H9 (cell line): ENCODE measurements at regions not wholly inside any gene's neighbourhood (a gene's known extent, or its start where the extent isn't known, plus 50 kb on each side); places are given as distances from the start of the nearest gene placed in this dataset.

Source experiments
- DNase-seq: peaks from one replicate; pipeline ENCODE4 v3.0.0-alpha.2; 2017
- H2AFZ ChIP-seq: one replicate; pipeline ENCODE4 v1.6.1; 2013; ENCODE audit warnings: mild to moderate bottlenecking, low read length, control low read depth, moderate library complexity
- H2AK5ac ChIP-seq: 2 replicates; pipeline ENCODE4 v1.6.1; 2013; ENCODE audit warnings: low read length, control low read depth, mixed read lengths; ENCODE audit not compliant: insufficient read length
- H2BK120ac ChIP-seq: one replicate; pipeline ENCODE4 v1.6.1; 2013; ENCODE audit warnings: low read depth, mild to moderate bottlenecking, low read length, control low read depth, inconsistent platforms; ENCODE audit not compliant: poor library complexity, severe bottlenecking
- H2BK12ac ChIP-seq: 2 replicates; pipeline ENCODE4 v1.6.1; 2013; ENCODE audit warnings: low read length, control low read depth, mixed read lengths, low read depth; ENCODE audit not compliant: insufficient read length
- H2BK15ac ChIP-seq: 2 replicates; pipeline ENCODE4 v1.6.1; 2013; ENCODE audit warnings: low read depth, low read length, control low read depth
- H2BK20ac ChIP-seq: one replicate; pipeline ENCODE4 v1.6.1; 2013; ENCODE audit warnings: low read depth, mild to moderate bottlenecking, low read length, control low read depth, inconsistent platforms; ENCODE audit not compliant: poor library complexity, severe bottlenecking
- H2BK5ac ChIP-seq: 2 replicates; pipeline ENCODE4 v1.6.1; 2013; ENCODE audit warnings: low read length, control low read depth, mixed read lengths; ENCODE audit not compliant: insufficient read length
- H3K14ac ChIP-seq: 2 replicates; pipeline ENCODE4 v1.6.1; 2013; ENCODE audit warnings: low read length, control low read depth; ENCODE audit not compliant: insufficient read depth
- H3K18ac ChIP-seq: 2 replicates; pipeline ENCODE4 v1.6.1; 2013; ENCODE audit warnings: low read depth, mild to moderate bottlenecking, mixed read lengths, low read length, control low read depth; ENCODE audit not compliant: insufficient read length
- H3K23ac ChIP-seq: 2 replicates; pipeline ENCODE4 v1.6.1; 2013; ENCODE audit warnings: low read length, control low read depth, mixed read lengths, low read depth; ENCODE audit not compliant: insufficient read length
- H3K23me2 ChIP-seq: 2 replicates; pipeline ENCODE4 v1.6.1; 2013; ENCODE audit warnings: low read depth, mild to moderate bottlenecking, mixed read lengths, low read length, control low read depth; ENCODE audit not compliant: insufficient read length, poor library complexity, severe bottlenecking
- H3K27ac ChIP-seq: 2 replicates; pipeline ENCODE4 v1.5.1; 2013; ENCODE audit warnings: low read length, control low read depth, mixed read lengths, low read depth; ENCODE audit not compliant: insufficient read length
- H3K27me3 ChIP-seq: 2 replicates; pipeline ENCODE4 v1.6.1; 2013; ENCODE audit warnings: low read length, control low read depth, inconsistent platforms; ENCODE audit not compliant: insufficient read depth
- H3K4ac ChIP-seq: 2 replicates; pipeline ENCODE4 v1.6.1; 2013; ENCODE audit warnings: low read depth, mild to moderate bottlenecking, control low read depth, inconsistent platforms, low read length, moderate library complexity
- H3K4me1 ChIP-seq: 2 replicates; pipeline ENCODE4 v1.6.1; 2013; ENCODE audit warnings: low read length, control low read depth, inconsistent platforms; ENCODE audit not compliant: insufficient read depth
- H3K4me2 ChIP-seq: 2 replicates; pipeline ENCODE4 v1.6.1; 2013; ENCODE audit warnings: low read length, control low read depth, mixed read lengths; ENCODE audit not compliant: insufficient read length, insufficient read depth
- H3K56ac ChIP-seq: 2 replicates; pipeline ENCODE4 v1.6.1; 2013; ENCODE audit warnings: low read depth, mild to moderate bottlenecking, mixed read lengths, low read length, control low read depth; ENCODE audit not compliant: insufficient read length
- H3K79me1 ChIP-seq: 2 replicates; pipeline ENCODE4 v1.6.1; 2013; ENCODE audit warnings: low read depth, mild to moderate bottlenecking, moderate library complexity, low read length, control low read depth, inconsistent platforms; ENCODE audit not compliant: insufficient read depth, poor library complexity, severe bottlenecking
- H3K79me2 ChIP-seq: 2 replicates; pipeline ENCODE4 v1.6.1; 2013; ENCODE audit warnings: low read length, control low read depth, inconsistent platforms; ENCODE audit not compliant: insufficient read depth
- H3K9ac ChIP-seq: 2 replicates; pipeline ENCODE4 v1.6.1; 2013; ENCODE audit warnings: low read length, control low read depth, mixed read lengths; ENCODE audit not compliant: insufficient read length; ENCODE audit errors: extremely low read depth
- H3K9me3 ChIP-seq: one replicate; pipeline ENCODE4 v1.6.1; 2013; ENCODE audit warnings: low read depth, low read length, inconsistent platforms; ENCODE audit not compliant: control insufficient read depth
- H3T11ph ChIP-seq: one replicate; pipeline ENCODE4 v1.6.1; 2013; ENCODE audit warnings: mild to moderate bottlenecking, low read length, control low read depth, inconsistent platforms
- H4K20me1 ChIP-seq: one replicate; pipeline ENCODE4 v1.6.1; 2013; ENCODE audit not compliant: control insufficient read depth, insufficient read length, insufficient read depth
- H4K5ac ChIP-seq: 2 replicates; pipeline ENCODE4 v1.6.1; 2013; ENCODE audit warnings: low read depth, mild to moderate bottlenecking, mixed read lengths, low read length, control low read depth; ENCODE audit not compliant: insufficient read length
- H4K8ac ChIP-seq: replicated peaks from 2 replicates; pipeline ENCODE4 v1.6.1; 2013; ENCODE audit warnings: low read length, control low read depth, mixed read lengths, low read depth; ENCODE audit not compliant: insufficient read length
- H4K91ac ChIP-seq: 2 replicates; pipeline ENCODE4 v1.6.1; 2013; ENCODE audit warnings: low read depth, mild to moderate bottlenecking, moderate library complexity, mixed read lengths, low read length, control low read depth; ENCODE audit not compliant: insufficient read length
- H3K27ac Mint-ChIP-seq, 3 experiments: 2 replicates in 2 of 3; 3 replicates in 1 of 3; pipeline ENCODE4 v1.8.0; 2020 to 2021; ENCODE audit warnings: mixed read lengths in 3 of 3, mild to moderate bottlenecking in 1 of 3, moderate library complexity in 1 of 3
- H3K27me3 Mint-ChIP-seq: 2 replicates; pipeline ENCODE4 v1.8.0; 2021; ENCODE audit warnings: low read depth, mild to moderate bottlenecking, moderate library complexity, mixed read lengths
- H3K36me3 Mint-ChIP-seq, 3 experiments: 2 replicates in 2 of 3; 3 replicates in 1 of 3; pipeline ENCODE4 v1.8.0; 2020 to 2021; ENCODE audit warnings: low read depth in 3 of 3, mixed read lengths in 3 of 3; ENCODE audit not compliant: insufficient read depth in 1 of 3
- H3K4me1 Mint-ChIP-seq, 2 experiments: 2 replicates each; pipeline ENCODE4 v1.8.0; 2020; ENCODE audit warnings: mixed read lengths in 2 of 2
- H3K4me3 Mint-ChIP-seq, 2 experiments: 2 replicates in 1 of 2; 3 replicates in 1 of 2; pipeline ENCODE4 v1.8.0; 2020 to 2021; ENCODE audit warnings: mild to moderate bottlenecking in 2 of 2, mixed read lengths in 2 of 2, moderate library complexity in 1 of 2
- H3K9me3 Mint-ChIP-seq, 2 experiments: 2 replicates in 1 of 2; 3 replicates in 1 of 2; pipeline ENCODE4 v1.8.0; 2020; ENCODE audit warnings: mild to moderate bottlenecking in 2 of 2, mixed read lengths in 2 of 2, moderate library complexity in 1 of 2
- CTCF ChIP-seq: fragments of 200-600 bp; sonication (generic); conservative IDR thresholded peaks from 3 replicates; pipeline ENCODE4 v1.8.0; 2021; ENCODE audit warnings: antibody characterized with exemption, mild to moderate bottlenecking
- WGBS: extraction: QIAGEN DNeasy Blood & Tissue Kit; methylation state at CpG from one replicate; pipeline ENCODE4 v1.1.7; 2013; ENCODE audit warnings: missing lambda C conversion rate, low lambda C conversion rate, mixed read lengths; ENCODE audit not compliant: insufficient read length; ENCODE audit errors: extremely low coverage; 5-methylcytosine and 5-hydroxymethylcytosine counted together

GRCh38 chr21:24785033-24785432, 822.2 kb downstream of the MRPL39 start:
- Histone ChIP-seq H3K9me3 (no peaks in the 10 kb centered on the region), H2BK15ac (no peak overlapping the region), H3K18ac (no peak overlapping the region), H3K23me2 (no peaks in the 10 kb centered on the region), H3K14ac (no peak overlapping the region), H4K20me1 (no peaks in the 10 kb centered on the region), H3K4ac (no peak overlapping the region), H3K4me1 (no peaks in the 10 kb centered on the region), H2BK5ac (no peak overlapping the region), H2AK5ac (no peak overlapping the region), H2BK120ac (no peak overlapping the region), H3K27me3 (no peaks in the 10 kb centered on the region), H2BK12ac (no peak overlapping the region), H3T11ph (no peak overlapping the region), H3K4me2 (no peak overlapping the region), H3K79me1 (no peaks in the 10 kb centered on the region), H3K27ac (no peak overlapping the region), H2AFZ (no peak overlapping the region), H3K9ac (no peak overlapping the region), H3K23ac (no peak overlapping the region), H2BK20ac (no peak overlapping the region), H4K5ac (no peak overlapping the region), H4K8ac (no peak overlapping the region), H4K91ac (no peak overlapping the region), H3K79me2 (no peaks in the 10 kb centered on the region), H3K56ac (no peak overlapping the region)
- Mint-ChIP-seq H3K9me3 (peaks cover 19 to 38% of the 10 kb centered on the region in 2 experiments), H3K4me3 (no peak overlapping the region), H3K27ac (no peak overlapping the region), H3K4me1 (no peaks in the 10 kb centered on the region), H3K36me3 (peaks cover 0 to 3% (median 0%) of the 10 kb centered on the region in 3 experiments; a peak in 1 of 7 replicates), H3K27me3 (no peaks in the 10 kb centered on the region)
- DNase-seq: no peak
- WGBS: no CpG with 5 or more reads among the region's 3 CpGs
- TF ChIP-seq CTCF: no peak
